Astrocyte of the spinal cord (primary cell): ENCODE measurements at regions not wholly inside any gene's neighbourhood (a gene's known extent, or its start where the extent isn't known, plus 50 kb on each side); places are given as distances from the start of the nearest gene placed in this dataset.

Source experiments
- DNase-seq: peaks from one replicate; pipeline ENCODE4 v3.0.0; 2011; ENCODE audit warnings: low read depth, low spot score
- H3K4me3 ChIP-seq: 2 replicates; pipeline ENCODE4 v1.5.1; 2011; ENCODE audit warnings: low read depth, mild to moderate bottlenecking, low read length, moderate library complexity
- in situ Hi-C: cut with HindIII; loops from 2 replicates; pipeline ENCODE4 v1.10.0; 2017; ENCODE audit warnings: low sequenced_read_pairs
- TF ChIP-seq, protein P1 (sequence below): IDR thresholded peaks from 2 replicates; pipeline ENCODE4 v1.5.1; 2012; ENCODE audit warnings: low read depth, mild to moderate bottlenecking, low read length, inconsistent platforms

DNA sequence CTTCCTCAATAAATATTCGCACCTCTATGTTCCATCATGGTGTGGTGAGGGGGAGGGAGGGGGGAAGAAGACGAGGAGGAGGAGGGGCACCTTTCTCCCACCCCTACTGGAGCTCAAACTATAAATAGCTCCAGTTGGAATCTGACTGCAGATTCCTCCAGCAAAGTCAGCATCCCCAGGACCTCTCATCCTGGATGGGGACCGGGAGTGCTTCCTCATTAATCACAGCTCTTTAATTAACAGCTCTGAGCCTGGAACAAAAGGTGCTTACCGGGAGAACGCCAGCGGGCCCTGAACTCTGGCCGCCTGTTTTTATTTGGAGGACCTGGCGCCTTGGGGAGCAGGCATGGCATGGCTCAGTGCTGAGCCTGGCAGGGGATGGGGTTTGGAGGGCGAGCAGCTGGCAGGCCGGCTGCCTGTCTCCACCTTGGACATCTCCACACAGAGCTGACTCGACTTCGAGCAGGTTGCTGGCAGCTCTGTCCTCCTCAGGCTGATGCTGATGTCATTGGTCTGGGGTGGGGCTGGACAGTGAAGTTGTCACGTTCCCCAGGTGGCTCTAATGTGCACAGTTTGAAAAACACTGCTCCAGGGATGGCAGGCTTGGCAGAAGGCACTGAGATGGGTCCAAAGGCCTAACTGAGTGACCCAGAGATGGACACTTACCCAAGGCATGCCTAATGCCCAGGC is 180.4 kb downstream of the DHX35 start:
- H3K4me3 ChIP-seq: no peak overlapping the region
- TF ChIP-seq, protein P1, sequence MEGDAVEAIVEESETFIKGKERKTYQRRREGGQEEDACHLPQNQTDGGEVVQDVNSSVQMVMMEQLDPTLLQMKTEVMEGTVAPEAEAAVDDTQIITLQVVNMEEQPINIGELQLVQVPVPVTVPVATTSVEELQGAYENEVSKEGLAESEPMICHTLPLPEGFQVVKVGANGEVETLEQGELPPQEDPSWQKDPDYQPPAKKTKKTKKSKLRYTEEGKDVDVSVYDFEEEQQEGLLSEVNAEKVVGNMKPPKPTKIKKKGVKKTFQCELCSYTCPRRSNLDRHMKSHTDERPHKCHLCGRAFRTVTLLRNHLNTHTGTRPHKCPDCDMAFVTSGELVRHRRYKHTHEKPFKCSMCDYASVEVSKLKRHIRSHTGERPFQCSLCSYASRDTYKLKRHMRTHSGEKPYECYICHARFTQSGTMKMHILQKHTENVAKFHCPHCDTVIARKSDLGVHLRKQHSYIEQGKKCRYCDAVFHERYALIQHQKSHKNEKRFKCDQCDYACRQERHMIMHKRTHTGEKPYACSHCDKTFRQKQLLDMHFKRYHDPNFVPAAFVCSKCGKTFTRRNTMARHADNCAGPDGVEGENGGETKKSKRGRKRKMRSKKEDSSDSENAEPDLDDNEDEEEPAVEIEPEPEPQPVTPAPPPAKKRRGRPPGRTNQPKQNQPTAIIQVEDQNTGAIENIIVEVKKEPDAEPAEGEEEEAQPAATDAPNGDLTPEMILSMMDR: no peak
- in situ Hi-C loops: no loop called here
- no peak for DNase-seq

DNA sequence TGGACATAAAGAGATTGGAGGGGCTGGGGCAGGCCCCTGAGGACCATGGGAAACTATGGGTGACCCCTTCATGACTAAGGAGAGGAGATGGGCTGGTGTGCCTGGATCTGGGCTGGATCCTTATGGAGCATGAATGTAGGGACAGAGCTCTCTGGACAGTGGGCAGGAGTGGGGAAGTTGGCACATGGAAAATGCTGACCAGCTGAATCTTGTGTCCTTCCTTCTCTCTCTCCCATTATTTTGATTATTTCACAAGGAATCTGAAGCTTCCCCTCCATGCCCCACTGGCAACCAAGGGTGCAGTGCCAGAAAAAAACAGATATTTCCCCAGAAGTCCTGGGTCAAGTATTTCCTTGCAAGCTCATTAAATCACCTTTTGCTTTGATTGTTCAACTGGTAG is 175.2 kb downstream of the DHX35 start:
- H3K4me3 ChIP-seq: no peak overlapping the region
- no peak for DNase-seq
- TF ChIP-seq, protein P1: no peak
- in situ Hi-C loops: no loop called here

DNA sequence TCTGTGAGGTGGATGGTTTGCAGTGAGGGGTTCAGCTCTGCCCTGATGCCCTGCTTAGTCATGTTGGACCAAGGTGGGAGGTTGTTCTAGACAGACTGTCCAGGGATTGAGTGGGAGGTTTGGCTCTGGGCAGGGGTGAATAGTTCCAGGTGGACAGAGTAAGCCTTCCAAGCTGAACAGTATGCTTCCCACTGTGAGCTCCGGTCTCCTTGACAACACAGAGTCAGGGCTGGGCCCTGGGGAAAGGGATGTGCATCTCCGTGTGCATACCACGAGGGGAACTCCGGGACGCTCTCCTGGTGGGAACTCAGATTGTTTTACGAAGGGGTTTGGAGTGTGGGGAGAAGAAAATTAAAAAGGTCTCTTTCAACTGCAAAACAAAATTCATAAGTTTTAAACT is 174.7 kb downstream of the DHX35 start:
- no peak overlapping the region for H3K4me3 ChIP-seq

DNA sequence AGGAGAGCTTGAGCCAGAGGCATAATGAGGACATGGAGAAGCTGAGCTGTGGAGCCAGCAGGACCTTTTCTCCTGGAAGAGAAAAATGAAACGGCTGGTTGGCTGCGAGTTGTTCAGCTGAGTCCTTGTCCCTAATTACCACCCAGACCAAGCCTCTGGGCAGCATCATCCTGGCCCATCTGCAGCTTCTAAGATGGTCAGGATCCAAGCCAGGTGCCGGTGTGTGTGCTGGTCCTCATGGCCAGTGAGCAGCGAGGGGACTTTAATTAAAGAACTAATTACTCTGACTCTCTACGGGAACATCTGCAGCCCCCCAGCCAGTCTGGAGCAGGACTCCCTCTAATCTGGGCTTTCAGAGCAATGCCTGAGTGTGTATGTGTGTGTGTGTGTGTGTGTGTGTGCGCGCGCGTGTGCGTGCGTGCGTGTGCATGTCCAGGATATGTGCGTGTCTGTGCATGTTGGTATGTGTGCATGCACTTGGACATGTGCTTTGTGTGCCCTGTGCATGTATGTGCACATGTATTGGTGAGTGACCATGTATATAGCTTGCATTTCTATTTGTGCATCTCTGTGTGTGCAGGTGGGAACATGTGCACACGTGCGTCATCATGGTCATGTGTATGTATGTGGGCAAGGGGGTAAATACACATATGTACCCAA is 173.9 kb downstream of the DHX35 start:
- in situ Hi-C loops: no loop called here
- no peak overlapping the region for H3K4me3 ChIP-seq
- DNase-seq: no peak
- TF ChIP-seq, protein P1: no peak

More for the DNA sequence above, 174.7 kb downstream of the DHX35 start:
- no peak for DNase-seq
- in situ Hi-C loops: no loop called here
- TF ChIP-seq, protein P1: no peak

DNA sequence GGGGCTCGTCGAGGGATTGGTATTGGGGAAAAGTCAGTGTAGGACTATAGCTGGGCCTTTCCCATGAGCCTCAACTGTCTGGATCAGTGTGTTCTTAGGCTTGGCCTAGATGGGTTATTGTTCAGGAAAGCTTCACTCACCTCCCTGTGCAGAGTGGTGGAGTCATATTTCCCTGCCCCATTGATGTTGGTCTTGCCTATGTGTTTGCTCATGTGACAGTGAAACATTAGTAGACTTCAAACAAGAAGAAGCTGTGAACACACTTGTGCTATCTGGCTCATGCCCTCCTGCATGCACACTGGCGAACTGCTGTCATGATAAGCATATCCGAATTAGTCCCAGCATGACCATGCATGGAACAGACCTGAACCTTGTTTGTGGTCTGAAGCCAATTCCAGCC is 171.1 kb downstream of the DHX35 start:
- no peak overlapping the region for H3K4me3 ChIP-seq
- in situ Hi-C loops: no loop called here
- TF ChIP-seq, protein P1: no peak
- DNase-seq: no peak

DNA sequence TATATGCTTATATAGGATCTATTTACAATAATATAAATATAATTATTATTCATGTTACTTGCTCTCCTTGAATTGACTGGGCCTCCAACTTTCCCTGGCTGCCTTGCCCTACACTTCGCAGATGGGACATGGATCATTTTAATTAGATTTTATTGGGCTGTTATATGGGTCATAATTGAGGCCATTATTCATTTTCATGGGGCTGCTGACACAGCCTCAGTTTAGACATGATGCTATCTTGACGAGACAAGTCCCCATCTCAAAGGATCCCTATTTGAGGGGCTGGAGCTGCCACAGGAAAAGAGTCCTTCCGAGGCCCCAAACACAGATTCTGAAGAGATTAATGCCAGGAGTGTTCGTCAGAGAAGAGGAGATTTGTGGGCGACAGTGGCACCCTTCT is 170.4 kb downstream of the DHX35 start:
- DNase-seq: no peak
- in situ Hi-C loops: no loop called here
- no peak overlapping the region for H3K4me3 ChIP-seq
- TF ChIP-seq, protein P1: no peak
